HL-60 (cell line): ENCODE measurements at regions not wholly inside any gene's neighbourhood (a gene's known extent, or its start where the extent isn't known, plus 50 kb on each side); places are given as distances from the start of the nearest gene placed in this dataset.

Source experiments
- DNase-seq, 2 experiments: peaks; one replicate each; pipeline ENCODE4 v3.0.0-alpha.2; 2010 to 2020; ENCODE audit warnings: low read depth in 1 of 2, low spot score in 1 of 2
- H3K27ac ChIP-seq: fragments of 250-450 bp; sonication (Bioruptor Pico); replicated peaks from 2 replicates; pipeline ENCODE4 v1.5.1; 2020; ENCODE audit warnings: mild to moderate bottlenecking, moderate library complexity
- H3K27me3 ChIP-seq: fragments of 250-450 bp; sonication (Bioruptor Pico); 2 replicates; pipeline ENCODE4 v1.5.1; 2021; ENCODE audit warnings: mild to moderate bottlenecking, moderate library complexity; ENCODE audit not compliant: insufficient read depth, poor library complexity, severe bottlenecking
- H3K4me3 ChIP-seq: replicated peaks from 2 replicates; pipeline ENCODE4 v1.5.1; 2011; ENCODE audit warnings: mild to moderate bottlenecking, control low read depth, low read length; ENCODE audit not compliant: insufficient read depth
- GABPA ChIP-seq: IDR thresholded peaks from 2 replicates; pipeline ENCODE4 v1.6.1; 2012; ENCODE audit warnings: low read depth
- POLR2AphosphoS5 ChIP-seq: IDR thresholded peaks from 2 replicates; pipeline ENCODE4 v1.6.1; 2012; ENCODE audit warnings: low read depth
- SPI1 ChIP-seq: IDR thresholded peaks from 2 replicates; pipeline ENCODE4 v1.6.1; 2012; ENCODE audit warnings: low read depth, mild to moderate bottlenecking, borderline replicate concordance
- TF ChIP-seq, protein P1 (sequence below): IDR thresholded peaks from 2 replicates; pipeline ENCODE4 v1.6.1; 2012; ENCODE audit warnings: low read depth; ENCODE audit not compliant: insufficient replicate concordance
- TF ChIP-seq, protein P2 (sequence below): IDR thresholded peaks from one replicate; pipeline ENCODE4 v1.5.1; 2011; ENCODE audit warnings: low read length, control low read depth, inconsistent platforms; ENCODE audit not compliant: insufficient read depth

DNA sequence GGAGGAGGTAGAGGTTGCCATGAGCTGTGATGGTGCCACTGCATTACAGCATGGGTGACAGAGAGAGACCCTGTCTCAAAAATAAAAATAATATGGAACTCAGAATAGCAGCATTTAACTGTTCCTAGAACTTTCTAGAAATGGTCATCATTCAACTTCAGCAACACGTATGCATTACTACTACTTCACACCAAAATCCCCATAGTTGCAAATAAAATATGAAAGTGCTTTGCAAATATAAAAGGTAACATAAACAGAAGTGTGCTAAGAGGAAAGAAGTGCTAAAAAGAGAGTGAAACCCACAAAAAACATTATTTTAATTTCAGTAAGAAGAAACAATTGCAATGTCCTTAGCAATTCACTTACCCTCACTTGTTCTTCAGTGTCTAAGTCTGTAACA is 169.7 kb upstream of the NUDT4 start:
- Histone ChIP-seq H3K27ac (no peak overlapping the region), H3K4me3 (no peak overlapping the region), H3K27me3 (no peaks in the 10 kb centered on the region)
- DNase-seq = no peak
- TF ChIP-seq GABPA = no peak
- TF ChIP-seq, protein P1, sequence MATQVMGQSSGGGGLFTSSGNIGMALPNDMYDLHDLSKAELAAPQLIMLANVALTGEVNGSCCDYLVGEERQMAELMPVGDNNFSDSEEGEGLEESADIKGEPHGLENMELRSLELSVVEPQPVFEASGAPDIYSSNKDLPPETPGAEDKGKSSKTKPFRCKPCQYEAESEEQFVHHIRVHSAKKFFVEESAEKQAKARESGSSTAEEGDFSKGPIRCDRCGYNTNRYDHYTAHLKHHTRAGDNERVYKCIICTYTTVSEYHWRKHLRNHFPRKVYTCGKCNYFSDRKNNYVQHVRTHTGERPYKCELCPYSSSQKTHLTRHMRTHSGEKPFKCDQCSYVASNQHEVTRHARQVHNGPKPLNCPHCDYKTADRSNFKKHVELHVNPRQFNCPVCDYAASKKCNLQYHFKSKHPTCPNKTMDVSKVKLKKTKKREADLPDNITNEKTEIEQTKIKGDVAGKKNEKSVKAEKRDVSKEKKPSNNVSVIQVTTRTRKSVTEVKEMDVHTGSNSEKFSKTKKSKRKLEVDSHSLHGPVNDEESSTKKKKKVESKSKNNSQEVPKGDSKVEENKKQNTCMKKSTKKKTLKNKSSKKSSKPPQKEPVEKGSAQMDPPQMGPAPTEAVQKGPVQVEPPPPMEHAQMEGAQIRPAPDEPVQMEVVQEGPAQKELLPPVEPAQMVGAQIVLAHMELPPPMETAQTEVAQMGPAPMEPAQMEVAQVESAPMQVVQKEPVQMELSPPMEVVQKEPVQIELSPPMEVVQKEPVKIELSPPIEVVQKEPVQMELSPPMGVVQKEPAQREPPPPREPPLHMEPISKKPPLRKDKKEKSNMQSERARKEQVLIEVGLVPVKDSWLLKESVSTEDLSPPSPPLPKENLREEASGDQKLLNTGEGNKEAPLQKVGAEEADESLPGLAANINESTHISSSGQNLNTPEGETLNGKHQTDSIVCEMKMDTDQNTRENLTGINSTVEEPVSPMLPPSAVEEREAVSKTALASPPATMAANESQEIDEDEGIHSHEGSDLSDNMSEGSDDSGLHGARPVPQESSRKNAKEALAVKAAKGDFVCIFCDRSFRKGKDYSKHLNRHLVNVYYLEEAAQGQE = no peak
- no peak for TF ChIP-seq SPI1
- no peak for TF ChIP-seq POLR2AphosphoS5
- TF ChIP-seq, protein P2, sequence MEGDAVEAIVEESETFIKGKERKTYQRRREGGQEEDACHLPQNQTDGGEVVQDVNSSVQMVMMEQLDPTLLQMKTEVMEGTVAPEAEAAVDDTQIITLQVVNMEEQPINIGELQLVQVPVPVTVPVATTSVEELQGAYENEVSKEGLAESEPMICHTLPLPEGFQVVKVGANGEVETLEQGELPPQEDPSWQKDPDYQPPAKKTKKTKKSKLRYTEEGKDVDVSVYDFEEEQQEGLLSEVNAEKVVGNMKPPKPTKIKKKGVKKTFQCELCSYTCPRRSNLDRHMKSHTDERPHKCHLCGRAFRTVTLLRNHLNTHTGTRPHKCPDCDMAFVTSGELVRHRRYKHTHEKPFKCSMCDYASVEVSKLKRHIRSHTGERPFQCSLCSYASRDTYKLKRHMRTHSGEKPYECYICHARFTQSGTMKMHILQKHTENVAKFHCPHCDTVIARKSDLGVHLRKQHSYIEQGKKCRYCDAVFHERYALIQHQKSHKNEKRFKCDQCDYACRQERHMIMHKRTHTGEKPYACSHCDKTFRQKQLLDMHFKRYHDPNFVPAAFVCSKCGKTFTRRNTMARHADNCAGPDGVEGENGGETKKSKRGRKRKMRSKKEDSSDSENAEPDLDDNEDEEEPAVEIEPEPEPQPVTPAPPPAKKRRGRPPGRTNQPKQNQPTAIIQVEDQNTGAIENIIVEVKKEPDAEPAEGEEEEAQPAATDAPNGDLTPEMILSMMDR = no peak

DNA sequence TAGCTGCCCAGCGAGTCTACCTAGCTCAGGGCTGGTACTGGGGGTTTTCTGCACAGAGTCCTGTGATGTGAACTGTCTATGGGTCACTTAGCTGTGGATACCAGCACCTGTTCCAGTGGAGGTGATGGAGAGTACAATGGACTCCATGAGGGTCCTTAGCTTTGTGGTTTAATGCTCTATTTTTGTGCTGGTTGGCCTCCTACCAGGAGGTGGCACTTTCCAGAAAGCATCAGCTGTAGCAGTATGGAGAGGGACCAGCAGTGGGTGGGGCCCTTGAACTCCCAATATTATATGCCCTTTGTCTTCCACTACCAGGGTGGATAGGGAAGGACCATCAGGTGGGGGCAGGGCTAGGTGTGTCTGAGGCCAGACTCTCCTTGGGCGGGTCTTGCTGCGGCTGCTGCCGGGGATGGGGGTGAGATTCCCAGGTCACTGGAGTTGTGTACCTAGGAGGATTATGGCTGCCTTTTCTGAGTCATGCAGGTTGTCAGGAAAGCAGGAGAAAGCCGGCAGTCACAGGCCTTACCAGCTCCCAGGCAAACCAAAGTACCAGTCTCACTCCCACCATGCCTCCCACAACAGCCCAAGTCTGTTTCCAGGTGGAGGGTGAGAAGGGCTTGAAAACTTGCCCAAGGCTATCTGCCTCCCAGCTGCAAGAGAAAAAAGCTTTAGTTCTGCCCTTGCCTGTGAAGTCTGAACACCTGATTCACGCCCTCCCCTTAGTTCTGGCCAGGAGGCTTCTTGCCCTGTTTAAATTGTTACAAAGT is 163.0 kb upstream of the NUDT4 start:
- Histone ChIP-seq H3K4me3 (no peak overlapping the region), H3K27ac (no peak overlapping the region), H3K27me3 (no peaks in the 10 kb centered on the region)
- DNase-seq = no peak
- TF ChIP-seq, protein P1 = no peak
- TF ChIP-seq GABPA (no peak), SPI1 (no peak), POLR2AphosphoS5 (no peak)
- TF ChIP-seq, protein P2 = no peak

DNA sequence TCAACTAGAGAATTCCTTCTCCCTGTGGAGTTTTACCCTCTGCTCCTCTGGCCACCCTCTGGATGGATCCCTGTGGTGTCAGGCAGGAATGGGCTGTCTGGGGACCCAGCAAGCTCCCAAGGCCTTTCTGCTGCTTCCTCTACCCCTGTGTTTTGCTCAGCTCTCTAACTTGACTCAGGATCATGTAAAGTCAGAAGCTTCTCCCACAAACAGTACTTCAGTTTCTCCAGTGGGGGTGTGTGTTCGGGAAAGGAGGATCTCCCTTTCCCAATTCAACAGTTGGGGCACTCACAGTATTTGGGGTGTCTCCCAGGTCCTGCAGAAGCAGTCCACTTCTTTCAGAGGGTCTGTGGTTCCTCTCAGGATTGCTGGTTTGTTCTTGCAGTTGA is 162.4 kb upstream of the NUDT4 start:
- Histone ChIP-seq H3K27ac (no peak overlapping the region), H3K4me3 (no peak overlapping the region), H3K27me3 (no peaks in the 10 kb centered on the region)
- DNase-seq = no peak
- TF ChIP-seq, protein P1 = no peak
- TF ChIP-seq, protein P2 = no peak
- TF ChIP-seq POLR2AphosphoS5 (no peak), GABPA (no peak), SPI1 (no peak)
